Testis (tissue), 2 donors: ENCODE measurements at regions not wholly inside any gene's neighbourhood (a gene's known extent, or its start where the extent isn't known, plus 50 kb on each side); places are given as distances from the start of the nearest gene placed in this dataset.

Experiments
- DNase-seq: peaks from one replicate; pipeline ENCODE4 v3.0.0-alpha.2; 2019
- H3K27ac ChIP-seq, 2 donors: fragments of 200-600 bp; sonication (generic); one replicate each; pipeline ENCODE4 v1.5.1; 2019
- H3K27me3 ChIP-seq: fragments of 200-600 bp; sonication (generic); one replicate; pipeline ENCODE4 v1.5.1; 2019
- H3K36me3 ChIP-seq: fragments of 200-600 bp; sonication (generic); one replicate; pipeline ENCODE4 v1.5.1; 2017; ENCODE audit warnings: low read depth; ENCODE audit errors: missing control alignments
- H3K4me1 ChIP-seq: fragments of 200-600 bp; sonication (generic); one replicate; pipeline ENCODE4 v1.5.1; 2019
- H3K4me3 ChIP-seq, 2 donors: fragments of 200-600 bp; sonication (generic); one replicate each; pipeline ENCODE4 v1.5.1; 2017 to 2019
- H3K9me3 ChIP-seq: fragments of 200-600 bp; sonication (generic); one replicate; pipeline ENCODE4 v1.5.1; 2017
- POLR2A ChIP-seq: fragments of 450-650 bp; IDR thresholded peaks from one replicate; pipeline ENCODE4 v1.6.1; 2017; ENCODE audit warnings: antibody characterized with exemption, mild to moderate bottlenecking, moderate library complexity
- WGBS, 2 donors: methylation state at CpG; one replicate each; pipeline ENCODE4 v1.1.5; 2018; 5-methylcytosine and 5-hydroxymethylcytosine counted together
- intact Hi-C: fragments of 100-400 bp; cut with DNase I; formaldehyde crosslinking; loops from one replicate; pipeline ENCODE4 v1.15.1; 2023; ENCODE audit warnings: low total_unique reads
- TF ChIP-seq, protein P1 (sequence below), 3 experiments: fragments of 450-650 bp in 2 of 3; fragments of 200-600 bp in 1 of 3; sonication (generic) in 1 of 3; IDR thresholded peaks; one replicate each; pipeline ENCODE4 v1.5.1; 2016 to 2019; ENCODE audit warnings: antibody characterized with exemption in 3 of 3, mild to moderate bottlenecking in 2 of 3, moderate library complexity in 1 of 3

DNA sequence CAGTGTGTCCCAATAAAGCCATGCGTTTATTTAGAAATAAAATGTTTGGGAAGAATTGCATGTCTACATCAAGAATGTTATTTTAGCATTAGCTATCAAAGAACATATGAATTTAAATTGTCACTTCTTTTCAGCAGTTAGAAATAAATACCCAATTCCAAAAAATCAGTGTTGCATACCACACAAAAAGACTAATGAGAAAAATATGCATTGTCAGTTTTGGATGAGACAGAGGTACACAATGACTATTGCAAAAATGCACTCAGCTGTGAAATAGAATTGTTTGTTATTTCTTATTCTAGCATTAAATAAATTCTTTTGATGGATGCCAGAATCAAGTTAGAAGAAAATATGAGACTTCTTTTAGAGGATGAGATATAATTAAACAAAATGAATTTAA, 833.9 kb downstream of the SLITRK1 start:
- no peak for DNase-seq
- Histone ChIP-seq H3K4me3 (no peak overlapping the region), H3K4me1 (no peaks in the 10 kb centered on the region), H3K9me3 (no peaks in the 10 kb centered on the region), H3K27me3 (no peaks in the 10 kb centered on the region), H3K36me3 (no peaks in the 10 kb centered on the region), H3K27ac (no peak overlapping the region)
- 50 to 66% methylated on average over 1 of the region's 1 CpG for WGBS, 2 donors
- intact Hi-C loops, result no loop called here
- TF ChIP-seq POLR2A, result no peak

DNA sequence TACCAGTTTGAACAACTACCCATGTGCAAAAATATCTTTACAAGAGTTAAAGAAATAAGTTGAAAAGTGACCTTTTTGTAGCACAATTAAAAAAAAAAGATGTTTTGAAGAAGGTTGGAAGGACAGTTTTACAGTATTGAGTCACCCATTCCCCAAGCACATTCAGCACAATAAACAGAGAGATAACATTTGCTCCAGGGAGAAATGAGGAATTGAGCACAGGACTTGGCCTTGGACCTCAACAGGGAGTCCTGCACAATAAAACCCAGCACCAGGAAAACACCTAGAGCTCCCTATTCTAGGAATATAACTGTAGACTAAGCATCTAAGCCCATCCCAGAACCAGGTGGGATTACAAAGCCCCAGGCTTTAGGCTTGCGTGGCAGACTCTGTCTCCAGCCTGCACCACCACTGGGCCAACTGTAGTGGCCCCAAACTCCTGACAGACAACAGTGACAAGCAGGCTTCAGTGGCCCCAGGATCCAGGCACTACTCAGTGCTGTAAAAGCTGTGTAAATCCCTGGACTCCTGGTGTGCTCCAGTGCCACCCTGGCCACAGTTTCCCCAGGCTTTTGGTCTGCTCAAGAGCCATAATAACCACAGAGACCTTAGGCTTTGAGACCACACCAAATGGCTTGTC, 857.2 kb downstream of the SLITRK1 start:
- intact Hi-C loops, result no loop called here
- no peaks in the 10 kb centered on the region for H3K9me3 ChIP-seq
- TF ChIP-seq POLR2A, result no peak
- TF ChIP-seq, protein P1, sequence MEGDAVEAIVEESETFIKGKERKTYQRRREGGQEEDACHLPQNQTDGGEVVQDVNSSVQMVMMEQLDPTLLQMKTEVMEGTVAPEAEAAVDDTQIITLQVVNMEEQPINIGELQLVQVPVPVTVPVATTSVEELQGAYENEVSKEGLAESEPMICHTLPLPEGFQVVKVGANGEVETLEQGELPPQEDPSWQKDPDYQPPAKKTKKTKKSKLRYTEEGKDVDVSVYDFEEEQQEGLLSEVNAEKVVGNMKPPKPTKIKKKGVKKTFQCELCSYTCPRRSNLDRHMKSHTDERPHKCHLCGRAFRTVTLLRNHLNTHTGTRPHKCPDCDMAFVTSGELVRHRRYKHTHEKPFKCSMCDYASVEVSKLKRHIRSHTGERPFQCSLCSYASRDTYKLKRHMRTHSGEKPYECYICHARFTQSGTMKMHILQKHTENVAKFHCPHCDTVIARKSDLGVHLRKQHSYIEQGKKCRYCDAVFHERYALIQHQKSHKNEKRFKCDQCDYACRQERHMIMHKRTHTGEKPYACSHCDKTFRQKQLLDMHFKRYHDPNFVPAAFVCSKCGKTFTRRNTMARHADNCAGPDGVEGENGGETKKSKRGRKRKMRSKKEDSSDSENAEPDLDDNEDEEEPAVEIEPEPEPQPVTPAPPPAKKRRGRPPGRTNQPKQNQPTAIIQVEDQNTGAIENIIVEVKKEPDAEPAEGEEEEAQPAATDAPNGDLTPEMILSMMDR (IDR thresholded peaks at IDR 0.05), result no peak
- WGBS, 2 donors, result 86% methylated on average over 1 of the region's 1 CpG; no CpG with 5 or more reads in 1 of the 2 donors
- no peak for DNase-seq
- no peak overlapping the region for H3K27ac ChIP-seq
- no peaks in the 10 kb centered on the region for H3K4me1 ChIP-seq
- H3K4me3 ChIP-seq, result no peak overlapping the region
- no peaks in the 10 kb centered on the region for H3K27me3 ChIP-seq
- H3K36me3 ChIP-seq, result no peaks in the 10 kb centered on the region

DNA sequence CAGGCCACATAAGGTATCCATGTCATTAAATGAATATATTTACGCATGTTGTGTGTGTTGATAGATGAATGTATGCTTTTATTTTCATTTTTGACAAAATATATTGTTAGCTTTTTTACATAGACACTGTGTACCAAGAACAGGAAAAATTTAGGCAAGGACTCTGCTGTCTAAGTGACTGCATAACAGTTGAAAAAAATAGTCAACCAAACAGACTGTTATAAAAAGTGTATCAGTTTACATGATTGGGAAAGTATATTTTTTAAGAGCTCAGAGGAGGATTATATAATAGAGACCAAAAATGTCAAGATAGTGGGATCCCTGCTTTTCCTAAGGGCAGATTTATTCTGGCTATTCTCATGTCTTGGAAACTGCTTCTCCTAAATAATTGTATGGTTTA, 858.0 kb downstream of the SLITRK1 start:
- H3K27ac ChIP-seq, result no peak overlapping the region

DNA sequence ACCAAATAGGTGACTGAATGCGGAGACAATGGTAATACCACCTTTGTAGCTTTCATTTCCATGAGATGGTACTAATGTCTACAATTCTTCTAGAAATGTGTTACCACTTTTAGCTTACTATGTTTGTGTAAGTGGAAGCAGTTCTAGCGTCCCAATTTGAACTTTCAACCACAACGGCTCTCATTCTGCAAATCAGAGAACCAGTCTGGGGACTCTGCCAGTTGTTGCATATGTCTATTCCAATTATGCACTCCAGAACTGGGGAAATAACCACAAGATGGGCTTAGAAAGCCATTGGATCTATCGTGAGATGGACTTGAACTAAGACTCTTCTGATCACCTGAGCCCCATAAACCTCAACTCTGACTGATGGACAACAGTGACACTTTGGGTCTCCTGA, 862.3 kb downstream of the SLITRK1 start:
- no peaks in the 10 kb centered on the region for H3K27me3 ChIP-seq
- H3K36me3 ChIP-seq, result no peaks in the 10 kb centered on the region
- TF ChIP-seq, protein P1 (IDR thresholded peaks at IDR 0.05), result no peak
- no peak for TF ChIP-seq POLR2A
- H3K4me1 ChIP-seq, result no peaks in the 10 kb centered on the region
- intact Hi-C loops, result no loop called here
- no peaks in the 10 kb centered on the region for H3K9me3 ChIP-seq
- H3K27ac ChIP-seq, result no peak overlapping the region
- no peak overlapping the region for H3K4me3 ChIP-seq
- 82 to 89% methylated on average over 4 of the region's 4 CpGs for WGBS, 2 donors
- no peak for DNase-seq

More for the DNA sequence above, 858.0 kb downstream of the SLITRK1 start:
- H3K9me3 ChIP-seq, result no peaks in the 10 kb centered on the region
- intact Hi-C loops, result no loop called here
- no peaks in the 10 kb centered on the region for H3K27me3 ChIP-seq
- TF ChIP-seq POLR2A, result no peak
- TF ChIP-seq, protein P1 (IDR thresholded peaks at IDR 0.05), result no peak
- no peak overlapping the region for H3K4me3 ChIP-seq
- DNase-seq, result no peak
- 94 to 96% methylated on average over 1 of the region's 1 CpG for WGBS, 2 donors
- H3K36me3 ChIP-seq, result no peaks in the 10 kb centered on the region
- H3K4me1 ChIP-seq, result no peaks in the 10 kb centered on the region

DNA sequence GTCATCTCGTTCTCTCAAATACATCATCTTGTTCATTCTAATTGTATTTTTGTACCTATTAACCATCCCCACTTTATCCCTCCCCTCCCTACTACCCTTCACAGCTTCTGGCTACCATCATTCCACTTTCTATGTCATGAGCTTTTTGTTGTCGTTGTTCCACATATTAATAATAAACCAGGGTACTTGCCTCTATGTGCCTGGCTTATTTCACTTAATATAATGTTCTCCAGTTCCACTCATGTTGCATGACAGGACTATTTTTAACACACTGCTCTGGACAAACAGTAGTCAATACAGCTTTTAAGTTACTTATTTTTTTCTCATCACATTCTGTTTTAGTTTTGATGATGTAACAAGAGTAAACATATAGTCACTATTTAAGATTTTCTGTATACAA, 872.3 kb downstream of the SLITRK1 start:
- Histone ChIP-seq H3K27me3 (no peaks in the 10 kb centered on the region), H3K27ac (no peak overlapping the region), H3K9me3 (no peaks in the 10 kb centered on the region), H3K4me3 (no peak overlapping the region), H3K4me1 (no peaks in the 10 kb centered on the region), H3K36me3 (no peaks in the 10 kb centered on the region)
- no peak for DNase-seq
- intact Hi-C loops, result no loop called here
- no peak for TF ChIP-seq POLR2A
- TF ChIP-seq, protein P1 (IDR thresholded peaks at IDR 0.05), result no peak
- WGBS, 2 donors, result 83 to 93% methylated on average over 2 of the region's 2 CpGs
